NB4 (cell line): ENCODE measurements at regions not wholly inside any gene's neighbourhood (a gene's known extent, or its start where the extent isn't known, plus 50 kb on each side); places are given as distances from the start of the nearest gene placed in this dataset.

ENCODE experiments used
- DNase-seq: peaks from one replicate; pipeline ENCODE4 v3.0.0; 2010; ENCODE audit warnings: low read depth
- H3K4me3 ChIP-seq: one replicate; pipeline ENCODE4 v1.5.1; 2011; ENCODE audit warnings: mild to moderate bottlenecking, low read depth, low read length, moderate library complexity
- CTCF ChIP-seq: IDR thresholded peaks from one replicate; pipeline ENCODE4 v1.5.1; 2012; ENCODE audit warnings: low read depth, low read length
- MYC ChIP-seq: IDR thresholded peaks from 2 replicates; pipeline ENCODE4 v1.6.1; 2011; ENCODE audit warnings: low read depth, low read length
- POLR2A ChIP-seq: IDR thresholded peaks from 2 replicates; pipeline ENCODE4 v1.6.1; 2011; ENCODE audit warnings: mild to moderate bottlenecking; ENCODE audit not compliant: insufficient read length; ENCODE audit errors: extremely low read depth
- TF ChIP-seq, protein P1 (sequence below): IDR thresholded peaks from 2 replicates; pipeline ENCODE4 v1.6.1; 2011; ENCODE audit warnings: low read depth, low read length

DNA sequence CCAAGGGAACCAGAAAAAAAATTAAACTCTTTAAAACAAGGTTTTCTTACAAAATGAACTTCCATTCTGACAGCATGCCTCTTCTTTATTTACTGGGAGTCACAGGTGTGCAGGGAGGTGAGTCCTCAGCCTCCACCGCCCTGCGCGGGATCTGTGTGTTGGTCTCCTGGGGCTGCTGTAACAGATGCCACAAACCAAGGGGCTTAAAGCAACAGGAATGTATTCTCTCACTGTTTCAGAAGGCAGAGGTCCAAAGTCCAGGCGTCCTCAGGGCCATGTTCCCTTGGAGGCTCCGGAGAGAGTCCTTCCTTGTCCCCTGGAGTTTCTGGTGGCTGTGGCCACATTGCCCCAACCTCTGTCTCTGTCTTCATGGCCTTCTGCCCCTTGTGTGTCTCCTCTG is 123.6 kb upstream of the C1orf174 start:
- no peak for DNase-seq
- TF ChIP-seq POLR2A = no peak
- TF ChIP-seq, protein P1, sequence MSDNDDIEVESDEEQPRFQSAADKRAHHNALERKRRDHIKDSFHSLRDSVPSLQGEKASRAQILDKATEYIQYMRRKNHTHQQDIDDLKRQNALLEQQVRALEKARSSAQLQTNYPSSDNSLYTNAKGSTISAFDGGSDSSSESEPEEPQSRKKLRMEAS = no peak
- TF ChIP-seq MYC = no peak
- no peak for TF ChIP-seq CTCF
- H3K4me3 ChIP-seq = no peak overlapping the region

GRCh38 chr1:4024811-4025210 is 124.7 kb upstream of the C1orf174 start:
- no peak overlapping the region for H3K4me3 ChIP-seq
- no peak for DNase-seq
- no peak for TF ChIP-seq POLR2A
- TF ChIP-seq CTCF = no peak
- TF ChIP-seq MYC = no peak

GRCh38 chr1:4025752-4026151 is 125.7 kb upstream of the C1orf174 start:
- no peak overlapping the region for H3K4me3 ChIP-seq
- TF ChIP-seq, protein P1 = no peak
- TF ChIP-seq POLR2A = no peak
- no peak for TF ChIP-seq CTCF
- TF ChIP-seq MYC = no peak
- DNase-seq = no peak

DNA sequence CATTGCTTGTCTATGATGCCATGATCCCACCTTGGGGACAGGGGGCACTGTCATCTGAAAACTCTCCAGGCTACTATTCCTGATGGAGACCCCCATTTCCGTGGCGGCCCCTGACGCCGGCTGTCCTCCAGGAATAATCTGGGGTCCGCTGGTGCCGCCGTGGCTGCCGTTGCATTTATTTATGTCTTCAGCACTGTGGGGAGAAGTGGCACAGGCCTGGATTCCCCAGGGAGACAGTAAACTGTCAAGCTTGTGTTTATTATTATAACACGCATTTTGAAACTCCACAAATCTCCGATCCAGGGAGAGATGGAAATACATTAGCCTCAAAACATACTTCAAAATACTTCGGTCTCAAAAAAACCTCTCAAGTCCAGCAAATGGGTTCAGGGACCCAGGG is 126.9 kb upstream of the C1orf174 start:
- no peak overlapping the region for H3K4me3 ChIP-seq
- no peak for DNase-seq

GRCh38 chr1:4027492-4028138 is 127.5 kb upstream of the C1orf174 start:
- H3K4me3 ChIP-seq = no peak overlapping the region
- TF ChIP-seq POLR2A (no peak), MYC (no peak), CTCF (no peak)
- TF ChIP-seq, protein P1 = no peak
- DNase-seq = no peak

More for the DNA sequence above, 126.9 kb upstream of the C1orf174 start:
- TF ChIP-seq MYC (no peak), CTCF (no peak), POLR2A (no peak)
- TF ChIP-seq, protein P1 = no peak

GRCh38 chr1:4028139-4028501 is 128.0 kb upstream of the C1orf174 start:
- H3K4me3 ChIP-seq = no peak overlapping the region
- TF ChIP-seq POLR2A (no peak), MYC (no peak), CTCF (no peak)
- TF ChIP-seq, protein P1 = no peak
- no peak for DNase-seq
